Stimulated activated naive CD8-positive, alpha-beta T cell treated with anti-CD3 and anti-CD28 coated beads, Interleukin-15, amount 100 ng/mL, for 72 hours (primary cell): ENCODE measurements at regions not wholly inside any gene's neighbourhood (a gene's known extent, or its start where the extent isn't known, plus 50 kb on each side); places are given as distances from the start of the nearest gene placed in this dataset.

Source experiments
- ATAC-seq: fragments of 150-1000 bp; cut with Tn5 transposase; 2 replicates; pipeline ENCODE4 v1.10.0; 2021; ENCODE audit warnings: mild to moderate bottlenecking, moderate library complexity
- DNase-seq, 2 donors: peaks; one replicate each; pipeline ENCODE4 v3.0.0; 2021 to 2022
- H3K27ac Mint-ChIP-seq, 2 donors: one replicate each; pipeline ENCODE4 v1.8.0; 2022; ENCODE audit warnings: mild to moderate bottlenecking in 2 of 2, mixed read lengths in 2 of 2, moderate library complexity in 2 of 2
- H3K27me3 Mint-ChIP-seq: one replicate; pipeline ENCODE4 v1.8.0; 2022; ENCODE audit warnings: mixed read lengths
- H3K4me1 Mint-ChIP-seq: one replicate; pipeline ENCODE4 v1.8.0; 2022; ENCODE audit warnings: mild to moderate bottlenecking, mixed read lengths
- H3K4me3 Mint-ChIP-seq, 2 donors: one replicate each; pipeline ENCODE4 v1.8.0; 2022; ENCODE audit warnings: mild to moderate bottlenecking in 2 of 2, mixed read lengths in 2 of 2, moderate library complexity in 1 of 2
- H3K9me3 Mint-ChIP-seq, 2 donors: one replicate each; pipeline ENCODE4 v1.8.0; 2022; ENCODE audit warnings: mixed read lengths in 2 of 2

DNA sequence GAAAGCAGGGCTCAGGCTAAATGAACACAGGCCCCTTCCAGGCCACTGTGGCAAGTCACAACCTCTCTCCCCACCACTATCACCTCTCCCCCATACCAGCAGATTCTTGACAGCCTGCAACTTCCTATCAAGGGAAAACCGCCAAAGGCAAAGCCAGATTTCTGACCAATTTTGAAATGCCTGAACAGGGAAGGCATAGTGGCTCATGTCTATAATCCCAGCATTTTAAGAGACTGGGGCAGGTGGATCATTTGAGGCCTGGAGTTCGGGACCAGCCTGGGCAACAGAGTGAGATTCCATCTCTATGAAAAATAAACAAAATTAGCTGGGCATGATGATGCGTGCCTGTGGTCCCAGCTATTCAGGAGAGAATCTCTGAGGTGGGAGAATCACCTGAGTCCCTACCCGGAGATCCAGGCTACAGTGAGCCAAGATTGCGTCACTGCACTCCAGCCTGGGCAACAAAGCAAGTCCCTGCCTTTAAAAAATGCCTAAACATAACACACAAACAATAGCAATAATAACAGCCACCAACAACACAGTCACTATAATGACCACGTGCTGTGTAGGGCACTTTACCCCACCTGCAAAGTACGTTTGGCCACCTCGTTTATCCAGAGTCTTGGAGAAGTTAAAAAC lies 75.5 kb upstream of the GLI2 start:
- no peak overlapping the region for H3K27ac Mint-ChIP-seq
- peaks cover 10 to 16% of the 10 kb centered on the region in 2 donors for H3K9me3 Mint-ChIP-seq
- peaks cover 45% of the 10 kb centered on the region for H3K27me3 Mint-ChIP-seq
- no peaks in the 10 kb centered on the region for H3K4me1 Mint-ChIP-seq
- DNase-seq, result no peak
- no peak for ATAC-seq
- no peak overlapping the region for H3K4me3 Mint-ChIP-seq

DNA sequence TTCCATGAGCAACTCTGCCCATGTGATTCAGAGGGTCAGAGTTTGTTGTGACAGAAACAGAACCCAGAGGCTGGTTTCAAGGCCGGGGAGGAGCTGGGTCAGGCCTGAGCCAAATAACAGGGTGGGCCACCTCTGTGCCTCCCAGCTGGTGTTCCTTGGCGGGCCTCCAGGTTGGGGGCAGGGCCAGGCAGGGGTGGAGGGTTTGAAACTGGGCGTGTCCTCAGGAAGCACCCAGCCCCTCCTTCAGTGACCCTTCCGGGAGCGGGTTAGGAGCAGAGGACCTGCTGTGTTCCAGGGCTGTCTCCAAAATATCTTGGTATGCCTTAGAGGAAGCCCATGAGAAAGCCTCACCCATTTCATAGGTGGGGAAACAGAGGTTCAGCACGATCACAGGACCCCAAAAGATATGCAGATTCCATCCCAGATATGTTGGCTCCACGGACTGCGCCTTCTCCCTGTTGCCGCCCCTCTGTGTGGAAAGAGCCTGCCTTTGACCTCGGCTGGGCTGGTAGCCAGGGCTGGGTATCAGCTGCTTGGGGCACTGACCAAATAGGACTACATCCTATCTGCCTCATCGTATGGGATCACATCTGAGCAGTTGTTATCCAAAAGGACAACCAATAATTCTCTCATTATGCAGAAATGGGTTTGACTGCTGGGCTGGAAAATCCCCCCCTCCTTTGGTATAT lies 74.8 kb upstream of the GLI2 start:
- Mint-ChIP-seq H3K4me1 (no peaks in the 10 kb centered on the region), H3K27ac (no peak overlapping the region), H3K27me3 (peaks cover 38% of the 10 kb centered on the region), H3K4me3 (no peak overlapping the region), H3K9me3 (peaks cover 15 to 23% of the 10 kb centered on the region in 2 donors)
- ATAC-seq (no peak), DNase-seq (no peak)

- no peaks in the 10 kb centered on the region for H3K4me1 Mint-ChIP-seq
- no peak overlapping the region for H3K27ac Mint-ChIP-seq
- H3K9me3 Mint-ChIP-seq, result peaks cover 21 to 30% of the 10 kb centered on the region in 2 donors
- H3K4me3 Mint-ChIP-seq, result no peak overlapping the region
- ATAC-seq (no peak), DNase-seq (no peak)
- H3K27me3 Mint-ChIP-seq, result peaks cover 32% of the 10 kb centered on the region
These were observed 74.1 kb upstream of the GLI2 start for GRCh38 chr2:120661551-120661950.

- Mint-ChIP-seq H3K9me3 (peaks cover 24 to 35% of the 10 kb centered on the region in 2 donors), H3K4me1 (no peaks in the 10 kb centered on the region), H3K27me3 (peaks cover 28% of the 10 kb centered on the region), H3K27ac (peak overlapping the region in 1 of 2 donors; percentile 8), H3K4me3 (no peak overlapping the region)
- no peak for ATAC-seq
- DNase-seq, result no peak
These were observed 73.6 kb upstream of the GLI2 start for GRCh38 chr2:120662046-120662445.

GRCh38 chr2:120662746-120663145 lies 72.9 kb upstream of the GLI2 start:
- Mint-ChIP-seq H3K9me3 (peaks cover 24 to 35% of the 10 kb centered on the region in 2 donors), H3K27ac (no peak overlapping the region), H3K27me3 (peaks cover 22% of the 10 kb centered on the region), H3K4me3 (no peak overlapping the region), H3K4me1 (no peaks in the 10 kb centered on the region)
- DNase-seq (no peak), ATAC-seq (no peak)

DNA sequence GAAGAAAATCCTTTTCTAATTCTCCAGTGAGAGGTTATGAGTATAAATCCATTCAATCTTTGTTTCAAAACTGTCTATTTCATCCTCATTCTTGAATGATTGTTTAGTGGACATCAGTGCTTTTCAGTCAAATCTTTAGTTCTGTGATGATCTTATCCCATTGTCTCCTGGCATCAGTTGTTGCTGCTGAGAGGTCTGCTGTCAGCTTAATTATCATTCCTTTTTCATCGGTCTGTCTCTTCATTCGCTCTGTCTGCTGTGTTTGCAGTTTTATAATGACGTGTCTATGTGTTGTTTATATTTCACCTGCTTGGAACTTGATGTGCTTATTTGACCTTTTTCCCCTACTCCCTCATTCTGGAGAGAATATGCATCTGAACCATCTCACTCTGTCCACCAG lies 69.2 kb upstream of the GLI2 start:
- Mint-ChIP-seq H3K27me3 (peaks cover 28% of the 10 kb centered on the region), H3K27ac (no peak overlapping the region), H3K4me1 (peaks cover 10% of the 10 kb centered on the region), H3K4me3 (no peak overlapping the region), H3K9me3 (peaks cover 24 to 40% of the 10 kb centered on the region in 2 donors)
- ATAC-seq, result no peak
- no peak for DNase-seq

GRCh38 chr2:120667981-120668380 lies 67.7 kb upstream of the GLI2 start:
- DNase-seq (no peak), ATAC-seq (no peak)
- peak overlapping the region in 1 of 2 donors; percentile 71 for H3K27ac Mint-ChIP-seq
- peaks cover 10% of the 10 kb centered on the region for H3K4me1 Mint-ChIP-seq
- H3K27me3 Mint-ChIP-seq, result peaks cover 34% of the 10 kb centered on the region
- peaks cover 24 to 40% of the 10 kb centered on the region in 2 donors for H3K9me3 Mint-ChIP-seq
- no peak overlapping the region for H3K4me3 Mint-ChIP-seq

GRCh38 chr2:120669121-120669952 lies 66.3 kb upstream of the GLI2 start:
- Mint-ChIP-seq H3K4me1 (peaks cover 10% of the 10 kb centered on the region), H3K9me3 (peaks cover 24 to 32% of the 10 kb centered on the region in 2 donors), H3K4me3 (peak overlapping the region in 1 of 2 donors; percentile 27), H3K27ac (no peak overlapping the region), H3K27me3 (peaks cover 46% of the 10 kb centered on the region)
- ATAC-seq, result no peak
- DNase-seq, result no peak

DNA sequence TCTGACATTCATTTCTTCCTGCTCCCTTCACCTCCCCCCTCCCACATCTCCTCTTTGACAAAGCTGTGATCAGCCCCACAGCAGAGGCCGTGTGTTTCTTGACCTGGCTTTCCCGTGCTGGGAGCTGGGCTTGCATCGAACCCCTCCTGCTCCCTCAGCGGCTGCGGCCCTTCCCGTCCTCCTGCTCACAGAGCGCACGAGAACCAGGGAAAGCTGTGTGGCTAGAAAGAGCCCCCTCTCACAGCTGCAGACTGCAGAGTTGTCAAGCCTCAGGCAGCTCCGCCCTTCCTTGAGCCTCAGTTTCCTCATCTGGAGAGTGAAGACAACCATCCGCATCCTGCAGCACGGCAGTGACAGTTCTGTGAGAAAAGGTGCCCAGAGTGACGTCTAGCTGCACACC lies 65.7 kb upstream of the GLI2 start:
- DNase-seq (no peak), ATAC-seq (no peak)
- H3K27me3 Mint-ChIP-seq, result peaks cover 52% of the 10 kb centered on the region
- peaks cover 18 to 26% of the 10 kb centered on the region in 2 donors for H3K9me3 Mint-ChIP-seq
- H3K4me3 Mint-ChIP-seq, result no peak overlapping the region
- peaks cover 10% of the 10 kb centered on the region for H3K4me1 Mint-ChIP-seq
- no peak overlapping the region for H3K27ac Mint-ChIP-seq

- no peak for DNase-seq
- H3K27me3 Mint-ChIP-seq, result peaks cover 55% of the 10 kb centered on the region
- H3K27ac Mint-ChIP-seq, result no peak overlapping the region
- peaks cover 10% of the 10 kb centered on the region for H3K4me1 Mint-ChIP-seq
- peaks cover 14 to 22% of the 10 kb centered on the region in 2 donors for H3K9me3 Mint-ChIP-seq
- no peak overlapping the region for H3K4me3 Mint-ChIP-seq
- no peak for ATAC-seq
These were observed 65.3 kb upstream of the GLI2 start for GRCh38 chr2:120670371-120670770.

DNA sequence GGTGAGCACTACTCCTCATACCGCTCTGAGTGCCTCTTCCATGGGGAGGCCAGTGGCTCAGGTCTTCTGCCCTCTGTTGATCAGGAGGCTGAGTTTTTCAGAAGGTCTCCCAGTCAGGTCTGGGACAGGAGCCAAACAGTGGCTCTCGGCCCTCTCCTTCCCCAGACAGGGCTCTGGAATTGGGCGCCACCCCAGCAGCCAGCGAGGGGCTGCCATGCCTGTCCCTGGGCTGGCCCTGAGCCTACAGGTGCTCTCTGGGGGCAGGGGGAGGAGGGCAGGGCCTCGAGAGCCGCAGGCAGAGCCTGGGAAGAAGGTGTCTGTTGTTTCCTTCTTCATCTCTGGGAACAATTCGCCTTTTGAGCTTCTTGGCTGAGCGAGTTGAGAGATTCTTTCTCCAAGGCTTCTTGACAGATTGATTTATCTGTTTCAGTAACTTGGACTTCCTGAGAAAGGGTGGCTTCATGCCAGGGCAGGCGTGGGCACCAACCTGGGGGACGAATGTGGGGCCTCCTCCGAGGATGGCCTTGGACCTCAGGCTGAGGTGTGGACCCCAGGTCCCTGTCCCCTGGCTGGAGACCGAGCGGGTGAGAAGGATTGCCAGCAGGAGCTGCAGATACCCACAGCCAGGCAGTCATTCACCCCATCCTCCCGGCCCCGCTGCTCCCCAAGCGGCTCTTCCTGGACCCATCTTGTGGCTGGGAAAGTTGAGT lies 64.7 kb upstream of the GLI2 start:
- Mint-ChIP-seq H3K4me3 (no peak overlapping the region), H3K4me1 (peaks cover 10% of the 10 kb centered on the region), H3K9me3 (peaks cover 10 to 16% of the 10 kb centered on the region in 2 donors), H3K27ac (no peak overlapping the region), H3K27me3 (peaks cover 60% of the 10 kb centered on the region)
- ATAC-seq, result no peak
- DNase-seq, result no peak

DNA sequence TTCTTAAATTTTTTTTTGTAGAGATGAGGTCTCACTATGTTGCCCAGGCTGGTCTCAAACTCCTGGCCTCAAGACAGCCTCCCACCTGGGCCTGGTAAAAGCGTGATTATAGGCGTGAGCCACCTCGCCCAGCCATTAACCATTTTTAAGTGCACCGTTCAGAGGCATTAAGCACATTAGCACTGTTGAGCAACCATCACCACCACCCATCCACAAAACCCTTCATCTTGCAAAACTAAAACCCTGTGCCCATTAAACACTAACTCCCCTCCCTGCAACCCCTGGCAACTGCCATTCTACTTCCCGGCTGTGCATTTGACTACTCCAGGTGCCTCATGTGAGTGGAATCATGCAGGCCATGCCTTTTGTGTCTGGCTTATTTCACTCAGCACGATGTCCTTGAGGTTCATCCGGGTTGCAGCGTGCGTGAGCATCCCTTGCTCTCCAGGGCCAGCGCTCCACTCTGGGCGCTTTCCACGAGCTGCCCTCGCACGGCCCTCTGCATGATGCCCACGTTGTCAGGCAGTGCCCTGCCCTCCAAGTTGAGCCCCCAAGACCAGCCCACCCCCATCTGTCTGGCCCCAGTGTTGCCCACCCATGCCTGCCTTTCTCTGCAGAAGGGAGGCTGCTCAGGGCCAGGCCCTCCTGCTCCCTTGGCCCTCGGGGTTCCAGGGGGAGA lies 63.0 kb upstream of the GLI2 start:
- H3K27me3 Mint-ChIP-seq, result peaks cover 72% of the 10 kb centered on the region
- H3K9me3 Mint-ChIP-seq, result peaks cover 0 to 5% of the 10 kb centered on the region in 2 donors
- no peak overlapping the region for H3K27ac Mint-ChIP-seq
- ATAC-seq (peak; percentile 24), DNase-seq (no peak)
- H3K4me1 Mint-ChIP-seq, result peaks cover 10% of the 10 kb centered on the region
- H3K4me3 Mint-ChIP-seq, result no peak overlapping the region

GRCh38 chr2:120673205-120673550 lies 62.5 kb upstream of the GLI2 start:
- Mint-ChIP-seq H3K27me3 (peaks cover 77% of the 10 kb centered on the region), H3K9me3 (peaks cover 0 to 5% of the 10 kb centered on the region in 2 donors), H3K4me1 (peaks cover 10% of the 10 kb centered on the region), H3K27ac (no peak overlapping the region), H3K4me3 (no peak overlapping the region)
- ATAC-seq, result peak; percentile 23
- no peak for DNase-seq

DNA sequence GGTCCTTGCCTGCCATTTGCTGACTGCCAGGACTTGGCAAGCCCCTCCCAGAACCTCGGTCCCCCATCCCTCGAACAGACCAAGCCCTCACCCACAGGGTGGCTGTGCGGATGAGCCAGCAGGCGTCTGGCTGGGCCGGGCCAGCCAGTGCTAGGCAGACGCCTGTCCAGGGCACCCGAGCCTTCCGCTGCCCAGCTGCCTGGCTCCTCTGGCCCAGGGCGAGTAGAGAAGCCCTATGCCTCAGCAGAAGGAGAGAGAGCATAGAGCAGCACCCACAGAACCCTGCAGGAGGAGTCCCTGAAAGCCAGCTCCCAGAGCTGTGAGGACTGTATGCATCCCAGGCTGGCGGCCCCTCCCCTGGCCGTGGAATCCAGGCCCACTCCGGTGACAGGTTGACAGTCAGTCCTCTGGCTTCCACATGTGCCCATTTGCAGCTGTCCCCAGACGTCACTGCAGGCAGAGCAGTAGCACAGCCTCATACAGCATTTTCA lies 62.1 kb upstream of the GLI2 start:
- Mint-ChIP-seq H3K4me3 (no peak overlapping the region), H3K27me3 (peaks cover 76% of the 10 kb centered on the region), H3K4me1 (peaks cover 10% of the 10 kb centered on the region), H3K27ac (no peak overlapping the region), H3K9me3 (peaks cover 0 to 1% of the 10 kb centered on the region in 2 donors)
- ATAC-seq (no peak), DNase-seq (no peak)
